HG03280 (cell line): ENCODE measurements at regions not wholly inside any gene's neighbourhood (a gene's known extent, or its start where the extent isn't known, plus 50 kb on each side); places are given as distances from the start of the nearest gene placed in this dataset.
"Not testable (repeated sequence)": the region's sequence is repeated elsewhere in the genome, so short reads cannot be mapped to it uniquely, and the experiment has no call there.

Experiments used
- ATAC-seq: cut with Tn5 transposase; IDR thresholded peaks from one replicate; pipeline ENCODE4 v1.9.1; 2021; ENCODE audit warnings: mild to moderate bottlenecking, moderate library complexity; ENCODE audit not compliant: unreplicated experiment

DNA sequence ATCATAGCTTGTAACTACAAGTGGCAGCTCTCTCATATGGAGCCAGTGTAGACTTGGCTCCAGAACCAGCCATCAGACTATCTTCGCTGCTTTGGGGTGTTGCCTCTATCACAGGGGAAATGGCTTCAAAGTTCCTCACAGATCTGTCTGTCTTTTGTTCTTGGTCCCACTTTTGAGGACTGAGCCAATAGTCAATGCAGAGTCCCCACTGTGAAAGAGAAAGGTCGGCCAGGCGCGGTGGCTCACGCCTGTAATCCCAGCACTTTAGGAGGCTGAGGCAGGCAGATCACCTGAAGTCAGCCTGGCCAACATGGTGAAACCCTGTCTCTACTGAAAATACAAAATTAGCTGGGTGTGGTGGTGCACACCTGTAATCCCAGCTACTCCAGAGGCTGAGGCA lies 86.9 kb upstream of the FZD7 start:
- not testable (repeated sequence) for ATAC-seq

DNA sequence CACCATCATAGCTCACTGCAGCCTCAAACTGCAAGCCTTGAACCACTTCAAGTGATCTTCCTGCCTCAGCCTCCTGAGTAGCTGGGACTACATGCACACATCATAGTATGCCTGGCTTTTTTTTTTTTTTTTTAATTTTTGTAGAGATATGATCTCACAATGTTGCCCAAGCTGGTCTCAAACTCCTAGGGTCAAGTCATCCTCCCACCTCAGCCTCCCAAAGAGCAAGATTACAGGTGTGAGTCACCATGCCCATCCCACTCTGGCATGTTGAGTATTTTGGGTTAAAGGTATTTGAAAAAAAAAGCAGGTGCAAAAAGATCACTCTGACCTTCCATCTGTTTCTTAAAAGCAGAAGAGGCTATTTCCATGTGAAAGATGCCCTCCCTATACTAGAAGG lies 86.4 kb upstream of the FZD7 start:
- no peak for ATAC-seq

DNA sequence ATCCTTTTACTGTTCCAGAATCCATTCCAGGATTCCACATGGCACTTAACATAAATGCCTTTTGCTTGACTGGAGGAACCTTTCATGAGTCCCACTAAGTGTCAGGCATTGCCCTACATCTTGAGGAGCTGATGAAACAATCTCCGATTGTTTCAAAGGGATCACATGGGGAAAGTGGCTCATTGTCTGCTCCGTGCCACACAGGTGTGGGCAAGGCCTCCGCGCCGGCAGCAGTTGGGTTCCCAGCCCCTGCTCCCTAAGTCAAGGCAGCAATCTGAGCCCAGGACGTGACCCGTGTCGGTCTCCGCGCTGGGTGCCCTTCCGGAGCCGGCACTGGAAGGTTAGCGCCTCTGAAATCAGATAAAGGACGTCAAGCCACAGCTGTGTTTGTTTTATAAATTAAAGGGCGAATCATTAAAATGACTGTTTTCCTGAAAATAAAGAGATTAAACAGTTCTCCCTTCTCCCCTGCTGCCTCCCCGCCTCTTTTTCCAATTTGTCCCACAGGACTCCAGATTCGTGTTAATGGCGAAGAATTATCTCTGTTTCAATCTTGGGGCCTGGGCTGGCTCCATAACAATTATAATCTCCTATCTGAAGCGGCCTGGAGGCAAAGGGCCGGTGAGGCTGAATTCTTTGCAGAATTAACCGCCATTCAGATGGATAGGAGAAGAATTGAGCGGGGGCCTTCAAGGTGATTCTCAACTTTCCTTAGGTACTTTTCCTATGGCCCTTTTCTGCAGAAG lies 84.3 kb upstream of the FZD7 start:
- ATAC-seq: no peak

DNA sequence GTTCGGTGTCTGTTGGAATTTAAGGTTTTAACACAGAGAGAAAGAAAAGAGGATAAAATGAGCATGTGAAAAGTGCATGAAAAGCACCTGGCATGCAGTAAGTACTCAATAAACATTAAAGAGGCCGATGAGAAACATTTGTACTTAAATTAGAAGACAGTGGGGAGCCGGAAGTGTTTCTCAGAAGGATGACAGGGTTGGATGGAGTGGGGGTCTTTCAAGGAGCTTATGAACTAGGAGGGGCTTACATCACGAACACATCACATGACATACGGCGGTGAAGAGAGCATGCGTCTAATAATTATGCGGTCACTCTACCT lies 83.8 kb upstream of the FZD7 start:
- ATAC-seq: no peak

DNA sequence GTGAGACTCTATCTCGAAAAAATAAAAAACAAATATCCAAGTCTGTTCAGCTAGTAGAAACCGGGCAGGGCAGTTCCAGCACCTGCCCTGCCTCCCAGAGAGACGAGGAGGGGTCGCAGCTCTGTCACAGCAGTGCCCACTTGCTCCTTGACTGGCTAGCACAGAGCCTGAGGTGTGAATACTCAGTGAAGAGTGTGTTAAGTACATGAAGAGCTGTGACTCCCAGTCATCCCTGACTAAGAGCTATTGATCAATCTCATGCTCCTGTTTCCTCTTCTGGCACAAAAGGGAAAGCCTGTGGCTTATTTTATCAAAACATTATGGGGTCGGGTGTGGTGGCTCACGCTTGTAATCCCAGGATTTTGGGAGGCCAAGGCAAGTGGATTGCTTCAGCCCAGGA lies 83.0 kb upstream of the FZD7 start:
- ATAC-seq: no peak

DNA sequence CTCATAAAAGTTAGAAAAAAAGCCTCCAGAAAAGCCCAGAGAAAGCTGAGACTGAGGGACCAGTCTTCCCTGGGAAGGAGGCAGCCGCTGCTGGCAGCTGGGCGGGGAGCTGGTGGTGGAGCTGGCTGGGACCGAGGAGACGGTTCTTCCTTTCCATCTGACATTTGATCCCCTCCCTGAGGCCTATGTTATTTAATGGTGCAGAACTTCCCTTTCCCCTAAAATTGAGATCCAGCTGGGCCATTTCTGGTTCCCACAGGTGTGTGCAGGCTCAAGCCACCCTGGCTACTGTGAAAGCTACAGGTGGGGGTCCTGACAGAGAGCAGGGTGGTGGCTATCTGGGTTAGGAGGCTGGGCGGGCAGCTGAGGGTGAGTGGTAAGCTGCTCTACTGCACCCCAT lies 81.5 kb upstream of the FZD7 start:
- no peak for ATAC-seq

DNA sequence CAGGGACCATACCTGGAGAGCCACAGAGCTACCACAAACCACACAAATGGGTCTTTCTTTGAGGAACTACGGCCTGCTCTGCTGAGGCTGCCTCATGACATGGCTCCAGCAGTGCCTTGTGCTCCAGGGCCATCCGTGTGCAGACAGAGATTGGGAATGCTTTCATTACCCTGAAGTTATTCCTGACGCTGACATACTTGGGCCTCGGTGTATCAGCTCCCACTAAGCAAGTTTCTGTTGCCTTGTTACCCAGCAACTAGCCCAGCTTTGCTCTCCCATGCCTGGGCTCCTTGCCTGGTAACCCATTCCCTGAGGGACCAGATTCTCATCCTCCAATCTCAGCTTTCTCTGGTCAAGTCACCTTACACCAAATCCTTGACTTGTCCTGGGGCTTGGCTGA lies 80.3 kb upstream of the FZD7 start:
- no peak for ATAC-seq

DNA sequence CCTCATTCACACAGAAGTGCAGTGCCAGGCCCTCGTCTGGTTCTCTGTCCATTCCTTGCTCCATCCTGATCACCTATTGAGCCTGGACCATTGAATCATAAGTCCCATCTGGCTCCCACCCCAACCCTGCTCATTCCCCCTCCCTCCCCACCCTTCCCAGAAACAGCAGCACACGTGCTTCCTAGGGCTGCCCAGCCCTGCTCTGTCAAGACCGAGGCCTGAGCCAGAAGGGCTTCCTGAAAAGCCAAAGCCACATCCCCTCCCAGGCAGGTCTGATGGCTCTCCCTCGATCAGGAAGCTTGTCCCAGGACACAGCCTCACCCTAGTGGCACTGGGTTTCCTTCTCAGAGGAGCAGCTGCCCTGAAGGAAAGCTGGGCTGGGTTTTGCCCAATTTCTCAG lies 79.8 kb upstream of the FZD7 start:
- ATAC-seq: no peak

DNA sequence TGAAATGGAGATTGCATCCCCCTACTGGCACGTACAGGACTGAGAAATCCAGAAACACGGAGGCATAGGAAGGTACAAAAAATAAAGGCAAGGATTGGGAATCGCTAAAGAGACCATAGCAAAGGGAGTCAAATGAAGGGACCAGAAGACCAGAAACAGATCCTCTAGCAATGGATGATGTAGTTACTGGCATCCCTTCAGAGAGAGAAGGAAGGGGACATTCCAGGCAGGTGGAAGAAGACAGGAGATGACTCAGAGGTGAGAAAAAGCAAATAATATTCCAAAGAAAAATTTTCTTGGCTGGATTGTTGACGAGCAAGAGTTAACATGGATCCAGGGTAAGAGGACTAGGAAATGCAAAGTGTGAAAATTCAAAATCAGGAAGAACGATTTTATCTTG lies 78.4 kb upstream of the FZD7 start:
- ATAC-seq: no peak

DNA sequence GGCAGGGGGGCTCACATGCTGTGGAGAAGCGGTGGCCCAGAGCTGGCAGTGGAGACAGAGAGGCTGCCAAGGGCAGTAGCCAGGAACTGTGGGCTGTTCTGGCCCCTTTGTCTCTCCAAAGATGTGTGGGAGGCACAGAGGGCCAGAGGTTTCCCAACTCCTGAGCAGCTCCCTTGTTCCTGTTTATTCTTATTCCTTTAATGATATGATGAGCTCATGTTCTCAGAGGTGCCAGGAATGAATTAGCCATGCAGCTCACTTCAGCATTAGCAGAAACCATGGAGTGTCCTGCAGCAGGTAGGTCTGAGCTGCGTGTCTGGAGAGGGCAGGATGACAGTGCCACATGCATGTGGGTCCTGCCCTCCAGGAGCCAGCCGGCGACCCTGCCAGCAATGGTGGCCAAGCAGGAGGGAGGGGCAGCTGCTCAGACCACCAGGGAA lies 77.9 kb upstream of the FZD7 start:
- no peak for ATAC-seq

DNA sequence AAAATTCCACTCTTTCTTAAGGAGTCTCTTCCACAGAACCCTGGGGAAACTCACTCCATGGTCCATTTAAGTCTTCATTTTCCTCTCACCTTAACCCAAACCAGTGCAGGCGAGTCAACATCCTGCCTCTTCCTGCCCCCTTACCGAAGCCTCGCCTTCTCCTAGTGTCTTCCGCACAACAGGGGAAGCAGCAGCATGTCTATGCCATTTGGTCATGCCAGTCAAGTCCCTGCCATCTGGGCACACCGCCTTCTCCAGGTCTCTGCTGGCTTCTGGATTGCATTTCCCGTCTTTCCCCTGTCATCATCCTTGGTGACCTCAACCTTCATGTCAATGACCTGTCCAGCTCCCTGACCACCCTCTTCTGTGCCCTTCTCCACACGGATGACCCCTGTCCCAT lies 77.3 kb upstream of the FZD7 start:
- no peak for ATAC-seq

DNA sequence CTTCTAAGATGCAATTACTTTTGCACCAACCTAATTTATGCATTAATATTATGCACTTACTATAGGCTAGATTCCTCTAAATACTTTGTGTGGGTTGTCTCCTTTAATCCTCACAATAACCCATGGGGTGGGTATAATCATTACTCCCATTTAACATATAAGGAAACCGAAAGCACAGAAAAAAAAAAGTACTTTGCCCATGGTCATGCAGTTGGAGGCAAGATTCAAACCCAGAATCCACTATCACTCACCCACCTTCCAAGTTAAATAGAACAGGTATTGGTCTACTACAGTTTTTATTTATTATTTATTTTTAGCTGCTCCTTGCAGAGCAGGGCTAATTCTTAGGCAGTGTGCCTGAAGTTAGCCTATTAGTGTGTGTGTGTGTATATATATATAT lies 76.6 kb upstream of the FZD7 start:
- ATAC-seq: no peak

DNA sequence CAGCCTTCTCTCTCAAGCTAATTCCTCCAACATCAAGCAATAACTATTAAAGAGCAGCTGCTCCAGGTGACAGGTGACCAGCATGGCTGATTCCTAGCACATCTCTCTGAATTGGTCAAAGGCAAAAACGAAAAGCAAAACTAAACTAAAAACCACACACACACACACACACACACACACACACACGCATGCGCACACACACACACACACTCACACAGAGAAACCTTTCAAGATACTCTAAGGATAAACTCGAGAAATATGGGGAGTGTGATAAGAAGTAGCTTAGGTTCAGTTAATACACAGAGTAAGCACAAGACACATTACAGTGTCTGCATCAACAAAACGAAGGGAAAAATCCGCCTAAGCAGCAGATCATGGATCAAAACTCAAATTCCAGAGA lies 74.5 kb upstream of the FZD7 start:
- ATAC-seq: no peak

DNA sequence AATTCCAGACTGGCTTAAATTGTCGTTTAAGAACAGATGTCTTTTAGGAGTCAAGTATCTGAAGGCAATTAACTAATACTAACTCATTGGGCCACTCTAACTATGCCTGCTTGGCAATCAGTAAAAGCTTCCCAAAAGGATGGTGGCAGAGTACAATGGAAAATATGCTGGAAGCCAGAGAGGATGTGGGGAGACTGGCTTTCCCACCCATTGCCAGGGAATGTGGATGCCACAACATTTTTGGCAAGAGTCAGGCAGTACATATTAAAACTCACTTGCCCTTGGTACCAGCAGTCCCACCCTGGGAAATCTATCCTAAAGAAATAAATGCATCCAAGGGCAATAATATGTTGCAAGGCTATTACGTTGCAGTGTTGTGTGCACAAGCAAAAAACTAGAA lies 74.0 kb upstream of the FZD7 start:
- no peak for ATAC-seq

DNA sequence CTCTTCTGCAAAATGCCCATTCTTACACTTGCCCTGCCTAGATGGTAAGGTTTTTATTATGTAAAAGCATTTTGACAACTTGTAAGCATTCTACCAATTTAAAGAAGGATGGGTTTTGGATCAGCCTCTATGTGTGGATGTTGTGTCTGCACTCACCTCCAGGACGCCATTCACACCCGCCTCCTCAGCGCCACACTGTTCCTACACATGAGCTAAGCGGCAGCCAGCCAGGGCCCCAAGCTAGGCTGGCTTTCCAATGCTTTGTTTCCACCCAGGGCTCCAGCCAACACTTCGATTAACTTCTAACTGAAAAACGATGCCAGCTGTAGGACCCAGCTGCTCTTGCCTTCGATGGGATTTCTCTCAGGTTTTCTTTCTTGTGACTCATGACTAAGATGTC lies 73.3 kb upstream of the FZD7 start:
- no peak for ATAC-seq

DNA sequence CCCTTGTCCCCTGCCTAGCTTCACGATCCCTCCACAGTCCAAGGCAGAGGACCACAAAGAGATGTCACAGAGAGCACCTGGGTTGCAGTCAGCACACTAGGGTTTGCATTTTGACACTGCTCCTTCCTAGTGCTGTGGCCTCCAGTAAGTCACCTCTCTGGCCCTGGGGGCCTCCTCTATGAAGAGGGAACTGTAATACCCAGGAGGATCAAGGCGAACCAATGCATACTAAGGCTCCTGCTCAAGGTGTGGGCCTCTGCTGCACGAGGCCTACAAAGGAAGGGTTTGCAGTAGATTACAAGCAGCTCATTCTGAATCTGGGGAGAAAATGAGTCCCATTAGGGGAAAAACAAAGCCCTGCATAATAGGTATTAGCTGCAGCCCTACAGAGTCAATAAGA lies 72.3 kb upstream of the FZD7 start:
- no peak for ATAC-seq

DNA sequence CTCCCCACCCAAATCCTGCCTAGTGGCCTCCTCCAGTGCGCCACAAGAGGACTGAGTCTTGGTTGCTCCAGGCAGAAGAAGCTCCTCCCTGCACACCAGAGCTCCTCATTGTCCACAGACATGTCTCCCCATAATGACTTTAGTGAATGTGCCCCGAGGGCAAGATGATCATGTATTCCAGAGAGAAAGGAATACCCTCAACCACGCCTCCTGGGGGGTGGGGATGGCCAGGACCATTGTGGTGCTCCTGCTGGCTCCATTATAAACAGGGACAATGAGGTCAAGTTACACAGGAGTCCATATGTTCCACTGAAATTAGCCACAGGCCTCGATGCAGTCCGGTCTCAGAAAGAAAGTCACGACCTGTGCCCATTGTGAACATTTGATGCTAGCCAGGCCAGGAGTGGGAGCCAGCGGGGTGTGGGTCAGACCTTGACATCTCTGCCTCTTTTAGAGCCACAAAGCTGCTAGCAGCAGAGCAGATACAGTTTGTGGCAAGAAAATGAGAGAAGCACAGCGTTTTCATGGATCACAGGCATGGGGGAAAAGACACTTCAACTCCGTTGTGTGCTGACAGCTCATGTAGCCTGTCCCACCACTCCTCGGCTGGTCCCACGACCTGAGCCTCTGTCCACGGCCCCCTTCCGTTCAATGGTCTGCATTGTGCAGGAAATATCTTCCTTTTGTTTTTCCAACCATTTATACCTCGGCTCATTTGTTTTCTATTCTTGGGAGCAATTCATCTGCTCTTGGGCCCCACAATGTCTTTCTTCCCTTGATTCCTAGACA lies 70.7 kb upstream of the FZD7 start:
- ATAC-seq: no peak

DNA sequence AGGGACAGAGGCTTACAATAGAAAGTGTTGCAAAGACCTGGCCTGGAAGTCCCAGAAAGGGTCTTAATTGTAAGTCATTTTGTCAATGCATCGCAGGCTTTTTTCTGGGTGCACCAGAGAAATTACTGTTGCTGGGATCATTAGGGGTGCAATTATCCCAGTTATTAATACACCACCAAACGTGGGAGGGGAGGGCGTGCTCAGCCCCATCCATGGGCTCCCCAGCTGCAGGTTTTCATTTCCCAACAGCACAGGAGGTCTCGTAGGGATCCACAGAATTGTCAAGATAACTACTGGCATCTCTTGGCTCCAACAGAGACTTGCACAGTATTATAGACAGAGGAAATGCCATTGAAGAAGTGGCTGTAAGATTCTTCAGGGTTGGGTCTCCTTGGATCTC lies 69.6 kb upstream of the FZD7 start:
- ATAC-seq: no peak

DNA sequence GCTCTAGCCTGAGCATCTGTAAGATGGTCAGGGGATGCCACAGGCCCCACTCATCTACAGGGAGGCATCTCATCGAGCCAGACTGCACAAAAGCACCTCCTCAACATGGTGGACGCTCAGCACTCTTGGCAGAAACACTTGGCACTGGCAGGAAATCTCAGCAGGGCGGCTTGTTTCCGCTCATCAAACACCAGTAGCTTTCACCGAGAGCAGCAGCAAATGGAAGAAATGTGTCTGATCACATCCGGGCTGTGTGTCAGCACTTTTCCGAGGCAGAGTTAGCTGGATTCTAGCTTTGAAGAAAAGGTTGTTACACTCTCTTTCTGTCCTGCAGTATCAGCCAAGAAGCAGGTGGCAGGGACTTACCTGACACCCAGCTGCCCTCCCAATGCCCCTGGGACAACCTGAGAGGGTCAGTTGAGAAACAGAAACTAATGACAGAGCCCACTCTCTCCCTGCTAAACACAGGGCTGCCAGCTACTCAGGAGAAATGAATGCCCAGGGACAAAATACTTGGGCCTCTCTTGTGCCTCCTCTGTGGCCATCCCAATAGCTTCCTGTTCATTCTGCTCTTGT lies 68.9 kb upstream of the FZD7 start:
- no peak for ATAC-seq

DNA sequence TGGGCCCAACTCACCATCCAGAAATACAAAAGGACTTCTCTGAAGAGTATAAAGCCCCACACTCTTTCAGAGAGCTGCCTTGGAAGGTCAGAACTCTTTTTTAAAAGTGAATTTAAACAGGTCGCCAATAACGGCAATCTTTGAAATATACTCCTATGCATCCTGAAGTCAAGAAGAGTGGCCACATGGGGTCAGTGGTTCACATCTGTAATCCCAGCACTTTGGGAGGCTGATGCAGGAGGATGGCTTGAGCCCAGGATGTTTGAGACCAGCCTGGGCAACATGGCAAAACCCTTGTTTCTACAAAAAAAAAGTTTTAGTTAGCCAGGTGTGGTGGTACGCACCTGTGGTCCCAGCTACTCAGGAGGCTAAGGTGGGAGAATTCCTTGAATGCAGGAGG lies 68.1 kb upstream of the FZD7 start:
- ATAC-seq: no peak

DNA sequence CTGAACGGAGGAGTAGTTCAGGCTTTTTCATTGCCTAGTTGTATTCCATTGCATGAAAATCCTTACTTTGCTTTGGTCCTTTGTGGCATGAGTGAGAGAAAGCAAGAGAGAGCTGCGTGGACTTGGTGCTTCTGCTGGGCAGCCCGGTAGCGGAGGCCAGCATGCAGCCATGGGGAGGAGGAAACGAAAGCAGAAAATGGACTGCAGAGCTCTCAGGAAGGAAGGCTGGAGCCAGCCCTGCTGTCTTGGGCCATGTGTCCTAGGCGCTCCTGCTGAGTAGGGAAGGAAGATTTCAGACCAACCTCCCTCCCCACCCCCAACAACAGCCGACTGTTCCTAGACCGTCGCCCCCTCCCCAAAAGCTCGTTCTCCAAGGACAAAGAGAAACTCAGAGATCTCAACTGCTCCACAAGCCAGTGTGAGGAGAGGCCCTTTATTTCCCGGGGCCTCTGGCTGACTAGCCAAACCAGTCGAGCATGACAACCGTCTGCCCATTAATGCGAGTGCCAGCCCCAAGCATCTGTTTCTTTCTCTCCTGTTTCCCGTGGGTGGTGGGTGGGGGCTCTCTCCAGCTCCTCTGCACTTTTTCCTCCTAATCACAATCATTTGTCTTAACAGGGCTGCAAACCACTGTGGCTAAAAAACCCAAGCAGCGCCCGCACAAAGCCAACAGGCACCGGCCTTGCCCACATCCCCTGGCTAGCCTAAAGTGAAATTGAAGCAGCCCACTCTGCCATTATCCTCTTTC lies 66.8 kb upstream of the FZD7 start:
- ATAC-seq: no peak

DNA sequence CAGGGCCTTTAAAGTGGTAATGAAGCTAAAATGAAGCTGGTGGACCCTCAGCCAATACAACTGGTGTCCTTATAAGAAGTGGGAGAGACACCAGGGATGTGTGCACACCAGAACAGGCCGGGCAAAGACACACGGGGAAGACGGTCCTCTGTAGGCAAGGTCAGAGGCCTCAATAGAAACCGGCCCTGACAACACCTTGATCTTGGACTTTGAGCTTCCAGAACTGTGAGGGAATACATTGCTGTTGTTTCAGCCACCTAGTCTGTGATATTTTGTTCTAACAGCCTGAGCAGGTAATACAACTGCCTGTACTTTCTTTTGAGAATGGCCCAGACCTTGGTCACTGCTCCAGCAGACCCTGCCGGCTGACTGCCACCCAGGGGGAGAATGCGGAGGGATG lies 65.6 kb upstream of the FZD7 start:
- no peak for ATAC-seq
